HG02840 (cell line): ENCODE measurements at regions not wholly inside any gene's neighbourhood (a gene's known extent, or its start where the extent isn't known, plus 50 kb on each side); places are given as distances from the start of the nearest gene placed in this dataset.
"Not testable (repeated sequence)": the region's sequence is repeated elsewhere in the genome, so short reads cannot be mapped to it uniquely, and the experiment has no call there.

Experiments used
- ATAC-seq: cut with Tn5 transposase; IDR thresholded peaks from one replicate; pipeline ENCODE4 v1.9.1; 2021; ENCODE audit warnings: mild to moderate bottlenecking, moderate library complexity, moderate number of reproducible peaks; ENCODE audit not compliant: unreplicated experiment, low FRiP score

GRCh38 chr11:87779276-87780067 lies 395.8 kb downstream of the RAB38 start:
- ATAC-seq, result no peak

- no peak for ATAC-seq
Observed at GRCh38 chr11:87778357-87778756, 396.9 kb downstream of the RAB38 start.

- no peak for ATAC-seq
Observed at GRCh38 chr11:87775036-87775435, 400.2 kb downstream of the RAB38 start.

GRCh38 chr11:87769661-87770060 lies 405.6 kb downstream of the RAB38 start:
- no peak for ATAC-seq

GRCh38 chr11:87767615-87768014 lies 407.6 kb downstream of the RAB38 start:
- no peak for ATAC-seq

- ATAC-seq, result not testable (repeated sequence)
Observed at GRCh38 chr11:87764075-87764474, 411.2 kb downstream of the RAB38 start.

GRCh38 chr11:87754685-87755084 lies 420.6 kb downstream of the RAB38 start:
- ATAC-seq, result no peak

- ATAC-seq, result no peak
Observed at GRCh38 chr11:87753143-87753542, 422.1 kb downstream of the RAB38 start.

GRCh38 chr11:87743007-87743406 lies 432.2 kb downstream of the RAB38 start:
- no peak for ATAC-seq

- no peak for ATAC-seq
Observed at GRCh38 chr11:87740968-87741367, 434.3 kb downstream of the RAB38 start.

- no peak for ATAC-seq
Observed at GRCh38 chr11:87740451-87740850, 434.8 kb downstream of the RAB38 start.

GRCh38 chr11:87739766-87740165 lies 435.5 kb downstream of the RAB38 start:
- no peak for ATAC-seq

GRCh38 chr11:87739261-87739660 lies 436.0 kb downstream of the RAB38 start:
- ATAC-seq, result no peak

- ATAC-seq, result no peak
Observed at GRCh38 chr11:87736928-87737327, 438.3 kb downstream of the RAB38 start.

GRCh38 chr11:87726506-87726905 lies 448.7 kb downstream of the RAB38 start:
- no peak for ATAC-seq

GRCh38 chr11:87724358-87724757 lies 450.9 kb downstream of the RAB38 start:
- no peak for ATAC-seq

GRCh38 chr11:87722756-87723565 lies 452.3 kb downstream of the RAB38 start:
- ATAC-seq, result no peak

- ATAC-seq, result no peak
Observed at GRCh38 chr11:87719326-87720073, 455.7 kb downstream of the RAB38 start.

- ATAC-seq, result no peak
Observed at GRCh38 chr11:87712802-87713202, 462.4 kb downstream of the RAB38 start.

- ATAC-seq, result no peak
Observed at GRCh38 chr11:87712391-87712790, 462.9 kb downstream of the RAB38 start.

- ATAC-seq, result not testable (repeated sequence)
Observed at GRCh38 chr11:87703589-87703988, 471.7 kb downstream of the RAB38 start.
